ENCODE measurements at regions not wholly inside any gene's neighbourhood (a gene's known extent, or its start where the extent isn't known, plus 50 kb on each side); places are given as distances from the start of the nearest gene placed in this dataset.

DNA sequence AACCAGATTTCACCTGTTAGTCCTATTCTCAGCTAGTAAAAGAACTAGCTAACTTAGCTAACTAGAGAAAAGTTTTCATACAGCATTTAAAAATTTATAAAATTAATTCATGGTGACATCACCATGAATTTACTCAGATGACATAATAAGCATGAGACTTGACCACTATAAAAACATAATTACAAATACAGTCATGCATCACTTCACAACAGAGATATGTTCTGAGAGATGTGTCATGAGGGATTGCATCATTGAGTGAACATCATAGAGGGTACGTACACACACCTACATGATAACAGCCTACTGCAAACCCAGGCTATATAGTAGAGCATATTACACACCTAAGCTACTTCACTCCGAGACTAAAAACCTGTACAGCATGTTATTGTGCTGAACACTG, 481.3 kb upstream of the CHAC2 start:
- 50% methylated on average over 2 of the region's 2 CpGs for WGBS (ENCODE audit: insufficient coverage, low coverage, low lambda C conversion rate, missing lambda C conversion rate)
- DNase-seq: no peak
- Histone ChIP-seq H3K4me3 (no peak overlapping the region), H3K36me3 (no peaks in the 10 kb centered on the region), H3K27ac (no peak overlapping the region), H3K9me3 (no peaks in the 10 kb centered on the region), H3K4me1 (no peaks in the 10 kb centered on the region), H3K27me3 (no peaks in the 10 kb centered on the region)
- no peak for ATAC-seq
- intact Hi-C loops (cut with DNase I): no loop called here
- TF ChIP-seq POLR2A (IDR thresholded peaks at IDR 0.05): no peak
- TF ChIP-seq, protein P1, sequence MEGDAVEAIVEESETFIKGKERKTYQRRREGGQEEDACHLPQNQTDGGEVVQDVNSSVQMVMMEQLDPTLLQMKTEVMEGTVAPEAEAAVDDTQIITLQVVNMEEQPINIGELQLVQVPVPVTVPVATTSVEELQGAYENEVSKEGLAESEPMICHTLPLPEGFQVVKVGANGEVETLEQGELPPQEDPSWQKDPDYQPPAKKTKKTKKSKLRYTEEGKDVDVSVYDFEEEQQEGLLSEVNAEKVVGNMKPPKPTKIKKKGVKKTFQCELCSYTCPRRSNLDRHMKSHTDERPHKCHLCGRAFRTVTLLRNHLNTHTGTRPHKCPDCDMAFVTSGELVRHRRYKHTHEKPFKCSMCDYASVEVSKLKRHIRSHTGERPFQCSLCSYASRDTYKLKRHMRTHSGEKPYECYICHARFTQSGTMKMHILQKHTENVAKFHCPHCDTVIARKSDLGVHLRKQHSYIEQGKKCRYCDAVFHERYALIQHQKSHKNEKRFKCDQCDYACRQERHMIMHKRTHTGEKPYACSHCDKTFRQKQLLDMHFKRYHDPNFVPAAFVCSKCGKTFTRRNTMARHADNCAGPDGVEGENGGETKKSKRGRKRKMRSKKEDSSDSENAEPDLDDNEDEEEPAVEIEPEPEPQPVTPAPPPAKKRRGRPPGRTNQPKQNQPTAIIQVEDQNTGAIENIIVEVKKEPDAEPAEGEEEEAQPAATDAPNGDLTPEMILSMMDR (IDR thresholded peaks at IDR 0.05): no peak

DNA sequence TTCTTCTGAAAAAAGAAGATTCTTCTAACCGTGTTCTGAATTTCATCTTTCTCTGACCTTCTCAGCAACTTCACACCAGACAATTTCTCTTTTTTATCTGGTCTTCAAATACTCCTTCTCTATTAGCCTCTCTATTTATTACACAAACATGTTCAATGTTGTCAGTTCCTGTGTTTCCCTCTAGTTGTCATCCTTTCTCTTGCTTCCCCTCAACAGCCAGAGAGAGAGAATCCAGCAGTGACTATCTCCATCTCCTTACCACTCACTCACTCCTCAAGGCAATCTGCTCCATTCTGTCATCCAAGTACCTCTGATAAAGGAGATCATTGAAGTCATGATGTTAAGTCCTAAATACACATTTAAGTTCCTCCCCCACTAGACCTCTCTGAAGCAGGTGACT, 491.9 kb upstream of the CHAC2 start:
- H3K36me3 ChIP-seq: no peaks in the 10 kb centered on the region
- H3K9me3 ChIP-seq: no peaks in the 10 kb centered on the region
- TF ChIP-seq, protein P1 (IDR thresholded peaks at IDR 0.05): no peak
- TF ChIP-seq POLR2A (IDR thresholded peaks at IDR 0.05): no peak
- DNase-seq (no peak), ATAC-seq (no peak)
- no peaks in the 10 kb centered on the region for H3K27me3 ChIP-seq
- no peak overlapping the region for H3K4me3 ChIP-seq
- intact Hi-C loops (cut with DNase I): no loop called here
- 37% methylated on average over 1 of the region's 1 CpG for WGBS (ENCODE audit: insufficient coverage, low coverage, low lambda C conversion rate, missing lambda C conversion rate)
- H3K4me1 ChIP-seq: no peaks in the 10 kb centered on the region
- H3K27ac ChIP-seq: no peak overlapping the region

DNA sequence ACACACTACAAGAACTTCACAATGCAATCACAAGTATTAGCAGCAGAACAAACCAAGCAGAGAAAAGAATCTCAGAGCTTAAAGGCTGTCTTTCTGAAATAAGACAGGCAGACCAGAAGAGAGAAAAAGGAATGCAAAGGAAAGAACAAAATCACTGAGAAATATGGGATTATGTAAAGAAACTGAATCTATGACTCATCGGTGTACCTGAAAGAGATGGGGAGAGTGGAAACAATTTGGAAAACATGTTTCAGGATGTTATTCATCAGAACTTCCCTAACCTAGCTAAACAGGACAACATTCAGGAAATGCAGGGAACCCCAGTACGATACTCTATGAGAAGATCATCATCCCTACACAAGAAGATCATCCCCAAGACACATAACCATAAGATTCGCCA, 499.0 kb upstream of the CHAC2 start:
- Histone ChIP-seq H3K4me1 (no peaks in the 10 kb centered on the region), H3K27ac (no peak overlapping the region), H3K27me3 (no peaks in the 10 kb centered on the region), H3K36me3 (no peaks in the 10 kb centered on the region), H3K4me3 (no peak overlapping the region), H3K9me3 (no peaks in the 10 kb centered on the region)
- ATAC-seq (no peak), DNase-seq (no peak)
- intact Hi-C loops (cut with DNase I): no loop called here
- TF ChIP-seq POLR2A (IDR thresholded peaks at IDR 0.05): no peak
- TF ChIP-seq, protein P1 (IDR thresholded peaks at IDR 0.05): no peak
- 74% methylated on average over 3 of the region's 3 CpGs for WGBS (ENCODE audit: insufficient coverage, low coverage, low lambda C conversion rate, missing lambda C conversion rate)

DNA sequence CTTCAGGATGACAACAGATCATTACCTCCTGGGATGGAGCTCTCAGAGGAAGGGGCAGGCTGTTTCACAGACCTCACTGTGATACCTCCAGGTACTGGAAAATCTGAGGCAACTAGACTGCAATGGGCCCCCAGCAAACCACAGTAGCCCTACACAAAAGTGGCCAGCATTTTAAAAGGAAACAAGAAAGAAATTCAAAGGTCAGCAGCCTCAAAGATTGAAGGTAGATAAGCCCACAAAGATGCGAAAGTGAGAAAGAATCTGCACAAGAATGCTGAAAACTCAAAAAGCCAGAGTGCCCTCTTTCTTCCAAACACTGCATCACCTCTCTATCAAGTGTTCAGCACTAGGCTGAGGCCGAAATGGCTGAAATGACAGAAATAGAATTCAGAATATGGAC, 499.5 kb upstream of the CHAC2 start:
- Histone ChIP-seq H3K9me3 (no peaks in the 10 kb centered on the region), H3K4me1 (no peaks in the 10 kb centered on the region), H3K27ac (no peak overlapping the region), H3K27me3 (no peaks in the 10 kb centered on the region), H3K4me3 (no peak overlapping the region), H3K36me3 (no peaks in the 10 kb centered on the region)
- WGBS (ENCODE audit: insufficient coverage, low coverage, low lambda C conversion rate, missing lambda C conversion rate): 44% methylated on average over 2 of the region's 2 CpGs
- intact Hi-C loops (cut with DNase I): no loop called here
- no peak for TF ChIP-seq POLR2A (IDR thresholded peaks at IDR 0.05)
- TF ChIP-seq, protein P1 (IDR thresholded peaks at IDR 0.05): no peak
- DNase-seq (no peak), ATAC-seq (no peak)

Data from right lobe of liver (tissue), 6 donors.